DND-41 (cell line): ENCODE measurements at regions not wholly inside any gene's neighbourhood (a gene's known extent, or its start where the extent isn't known, plus 50 kb on each side); places are given as distances from the start of the nearest gene placed in this dataset.

Experiments
- ATAC-seq: fragments of 200-7000 bp; cut with Tn5 transposase; 3 replicates; pipeline ENCODE4 v1.9.1; 2021; ENCODE audit warnings: low read depth; ENCODE audit not compliant: insufficient read depth
- DNase-seq: peaks from one replicate; pipeline ENCODE4 v3.0.0-alpha.2; 2020
- H2AFZ ChIP-seq: 2 replicates; pipeline ENCODE4 v1.6.0; 2012; ENCODE audit warnings: low read depth, low read length
- H3K27ac ChIP-seq: 2 replicates; pipeline ENCODE4 v1.5.1; 2012; ENCODE audit warnings: low read length, inconsistent platforms
- H3K27me3 ChIP-seq: fragments of 200-600 bp; sonication (generic); 2 replicates; pipeline ENCODE4 v1.6.0; 2012; ENCODE audit warnings: low read length, mild to moderate bottlenecking, inconsistent platforms; ENCODE audit not compliant: insufficient read depth, poor library complexity
- H3K36me3 ChIP-seq: 2 replicates; pipeline ENCODE4 v1.5.1; 2012; ENCODE audit warnings: low read length, inconsistent platforms; ENCODE audit not compliant: insufficient read depth
- H3K4me1 ChIP-seq: 2 replicates; pipeline ENCODE4 v1.5.1; 2012; ENCODE audit warnings: mild to moderate bottlenecking, low read length; ENCODE audit not compliant: insufficient read depth
- H3K4me2 ChIP-seq: 2 replicates; pipeline ENCODE4 v1.6.0; 2012; ENCODE audit warnings: mild to moderate bottlenecking, moderate library complexity, low read length, inconsistent platforms; ENCODE audit not compliant: insufficient read depth
- H3K4me3 ChIP-seq, 2 experiments: fragments of 200-600 bp in 1 of 2; shearing (Covaris generic) in 1 of 2; 2 replicates each; pipeline ENCODE4 v1.5.1; 2012 to 2016; ENCODE audit warnings: inconsistent platforms in 2 of 2, low read length in 2 of 2, mild to moderate bottlenecking in 2 of 2, low read depth in 1 of 2, moderate library complexity in 1 of 2
- H3K79me2 ChIP-seq: 2 replicates; pipeline ENCODE4 v1.6.0; 2012; ENCODE audit warnings: low read length, inconsistent platforms; ENCODE audit not compliant: insufficient read depth
- H3K9ac ChIP-seq: 2 replicates; pipeline ENCODE4 v1.6.0; 2012; ENCODE audit warnings: low read depth, mild to moderate bottlenecking, inconsistent platforms, low read length, moderate library complexity
- H3K9me3 ChIP-seq: 2 replicates; pipeline ENCODE4 v1.5.1; 2012; ENCODE audit warnings: low read length, moderate library complexity, mild to moderate bottlenecking, inconsistent platforms; ENCODE audit not compliant: insufficient read depth, severe bottlenecking
- H4K20me1 ChIP-seq: 2 replicates; pipeline ENCODE4 v1.6.0; 2012; ENCODE audit warnings: low read length; ENCODE audit not compliant: insufficient read depth
- EZH2 ChIP-seq: IDR thresholded peaks from 3 replicates; pipeline ENCODE4 v1.6.1; 2012; ENCODE audit warnings: borderline replicate concordance, low read depth, mild to moderate bottlenecking, moderate library complexity, low read length, inconsistent platforms; ENCODE audit not compliant: severe bottlenecking
- TF ChIP-seq, protein P1 (sequence below): IDR thresholded peaks from 2 replicates; pipeline ENCODE4 v1.5.1; 2012; ENCODE audit warnings: borderline replicate concordance, low read length, moderate library complexity, mild to moderate bottlenecking; ENCODE audit not compliant: poor library complexity, severe bottlenecking; ENCODE audit errors: extremely low read depth

GRCh38 chr21:35367553-35367952, 318.5 kb upstream of the RUNX1 start:
- Histone ChIP-seq H3K9me3 (no peaks in the 10 kb centered on the region), H3K4me1 (peaks cover 6% of the 10 kb centered on the region; the same call in 1 of the 2 replicates), H3K36me3 (no peaks in the 10 kb centered on the region), H2AFZ (no peak overlapping the region), H3K79me2 (no peaks in the 10 kb centered on the region), H4K20me1 (no peaks in the 10 kb centered on the region), H3K4me3 (no peak overlapping the region), H3K4me2 (no peak overlapping the region), H3K27me3 (no peaks in the 10 kb centered on the region), H3K9ac (no peak overlapping the region), H3K27ac (no peak overlapping the region)
- ATAC-seq, result no peak
- no peak for DNase-seq
- TF ChIP-seq, protein P1, sequence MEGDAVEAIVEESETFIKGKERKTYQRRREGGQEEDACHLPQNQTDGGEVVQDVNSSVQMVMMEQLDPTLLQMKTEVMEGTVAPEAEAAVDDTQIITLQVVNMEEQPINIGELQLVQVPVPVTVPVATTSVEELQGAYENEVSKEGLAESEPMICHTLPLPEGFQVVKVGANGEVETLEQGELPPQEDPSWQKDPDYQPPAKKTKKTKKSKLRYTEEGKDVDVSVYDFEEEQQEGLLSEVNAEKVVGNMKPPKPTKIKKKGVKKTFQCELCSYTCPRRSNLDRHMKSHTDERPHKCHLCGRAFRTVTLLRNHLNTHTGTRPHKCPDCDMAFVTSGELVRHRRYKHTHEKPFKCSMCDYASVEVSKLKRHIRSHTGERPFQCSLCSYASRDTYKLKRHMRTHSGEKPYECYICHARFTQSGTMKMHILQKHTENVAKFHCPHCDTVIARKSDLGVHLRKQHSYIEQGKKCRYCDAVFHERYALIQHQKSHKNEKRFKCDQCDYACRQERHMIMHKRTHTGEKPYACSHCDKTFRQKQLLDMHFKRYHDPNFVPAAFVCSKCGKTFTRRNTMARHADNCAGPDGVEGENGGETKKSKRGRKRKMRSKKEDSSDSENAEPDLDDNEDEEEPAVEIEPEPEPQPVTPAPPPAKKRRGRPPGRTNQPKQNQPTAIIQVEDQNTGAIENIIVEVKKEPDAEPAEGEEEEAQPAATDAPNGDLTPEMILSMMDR, result no peak
- TF ChIP-seq EZH2, result no peak

- Histone ChIP-seq H3K4me1 (peaks cover 6% of the 10 kb centered on the region; the same call in 1 of the 2 replicates), H3K9ac (no peak overlapping the region), H3K27ac (no peak overlapping the region), H4K20me1 (no peaks in the 10 kb centered on the region), H2AFZ (no peak overlapping the region), H3K4me3 (no peak overlapping the region), H3K27me3 (no peaks in the 10 kb centered on the region), H3K9me3 (no peaks in the 10 kb centered on the region), H3K4me2 (no peak overlapping the region), H3K36me3 (no peaks in the 10 kb centered on the region), H3K79me2 (no peaks in the 10 kb centered on the region)
- no peak for TF ChIP-seq EZH2
- TF ChIP-seq, protein P1, result no peak
- DNase-seq, result no peak
- no peak for ATAC-seq
Measured at GRCh38 chr21:35366394-35367080, 317.4 kb upstream of the RUNX1 start.

DNA sequence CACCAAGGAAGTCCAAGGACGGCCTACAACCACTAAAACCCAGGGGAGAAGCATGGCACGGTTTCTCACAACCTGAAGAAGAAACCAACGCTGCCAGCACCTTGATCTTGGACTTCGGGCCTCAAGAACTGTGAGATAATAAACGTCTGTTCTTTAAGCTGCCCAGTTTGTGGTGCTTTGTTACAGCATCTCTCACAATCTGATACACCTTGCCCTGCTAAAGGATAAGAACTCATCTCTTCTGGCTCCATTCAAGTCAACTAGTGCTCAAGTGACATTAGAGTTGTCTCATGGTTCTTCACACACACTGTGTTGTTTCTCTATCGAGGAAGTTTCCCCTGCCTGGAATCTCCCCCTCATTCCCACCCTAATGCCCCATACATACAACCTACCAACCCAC, 314.4 kb upstream of the RUNX1 start:
- Histone ChIP-seq H3K36me3 (no peaks in the 10 kb centered on the region), H4K20me1 (no peaks in the 10 kb centered on the region), H3K4me2 (no peak overlapping the region), H3K4me1 (no peaks in the 10 kb centered on the region), H3K9me3 (no peaks in the 10 kb centered on the region), H3K79me2 (no peaks in the 10 kb centered on the region), H2AFZ (no peak overlapping the region), H3K4me3 (no peak overlapping the region), H3K9ac (no peak overlapping the region), H3K27ac (no peak overlapping the region), H3K27me3 (no peaks in the 10 kb centered on the region)
- no peak for ATAC-seq
- DNase-seq, result no peak
- TF ChIP-seq EZH2, result no peak
- TF ChIP-seq, protein P1, result no peak
